ENCODE measurements at regions not wholly inside any gene's neighbourhood (a gene's known extent, or its start where the extent isn't known, plus 50 kb on each side); places are given as distances from the start of the nearest gene placed in this dataset.
A peak's percentile ranks its signal among the peaks of the same experiment; 100 is the strongest.

DNA sequence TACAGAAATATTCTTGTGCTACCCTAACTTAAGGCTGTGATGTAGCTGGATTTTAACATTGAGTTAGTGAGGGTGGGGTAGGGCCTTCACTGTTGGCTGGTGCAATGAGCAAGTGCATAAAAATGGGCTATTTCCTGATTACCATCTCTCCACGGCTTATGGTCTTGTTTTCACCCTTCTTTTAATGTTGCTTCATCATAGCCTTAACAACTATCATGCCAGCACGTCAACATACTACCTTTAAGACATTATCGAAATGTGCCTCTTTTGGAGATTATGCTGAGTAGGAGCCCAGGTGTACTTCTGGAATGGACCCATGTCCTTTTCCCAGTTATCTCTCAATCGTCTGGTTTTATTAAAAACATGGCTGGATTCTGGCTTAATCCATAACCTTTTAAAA, 350.9 kb upstream of the ACTBL2 start:
- H3K4me1 ChIP-seq = peaks cover 36% of the 10 kb centered on the region
- H3K9me3 ChIP-seq (replicated peaks) = 0 out of 2 replicates have a peak, but pooled peaks cover 5% of the 10 kb centered on the region
- no peak overlapping the region for H3K27ac ChIP-seq
- no peaks in the 10 kb centered on the region for H3K36me3 ChIP-seq
- H3K27me3 ChIP-seq = no peaks in the 10 kb centered on the region
- no peak for DNase-seq
- H3K4me3 ChIP-seq = no peak overlapping the region

DNA sequence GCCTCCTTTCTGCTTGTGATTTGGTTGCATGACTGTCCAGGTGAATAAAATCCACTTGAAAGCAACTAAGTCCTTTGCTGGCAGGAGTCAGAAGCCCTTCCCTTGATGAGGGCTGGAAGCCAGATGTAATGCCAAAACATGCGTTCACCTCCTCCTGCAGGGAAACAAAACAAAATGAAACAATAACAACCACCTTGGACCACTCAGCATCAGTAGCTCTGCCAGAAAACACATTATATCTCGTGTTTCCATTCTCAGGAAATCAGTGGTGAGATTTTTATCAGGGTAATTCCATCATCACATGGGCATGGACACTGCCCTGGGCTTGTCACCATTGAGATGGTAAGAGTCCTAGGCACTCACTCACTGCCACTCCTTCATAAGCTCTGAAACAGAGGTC, 350.3 kb upstream of the ACTBL2 start:
- Histone ChIP-seq H3K27ac (no peak overlapping the region), H3K27me3 (no peaks in the 10 kb centered on the region), H3K4me1 (peaks cover 29% of the 10 kb centered on the region), H3K36me3 (no peaks in the 10 kb centered on the region), H3K9me3 (replicated peaks) (0 out of 2 replicates have a peak, but pooled peaks cover 5% of the 10 kb centered on the region), H3K4me3 (no peak overlapping the region)
- no peak for DNase-seq

DNA sequence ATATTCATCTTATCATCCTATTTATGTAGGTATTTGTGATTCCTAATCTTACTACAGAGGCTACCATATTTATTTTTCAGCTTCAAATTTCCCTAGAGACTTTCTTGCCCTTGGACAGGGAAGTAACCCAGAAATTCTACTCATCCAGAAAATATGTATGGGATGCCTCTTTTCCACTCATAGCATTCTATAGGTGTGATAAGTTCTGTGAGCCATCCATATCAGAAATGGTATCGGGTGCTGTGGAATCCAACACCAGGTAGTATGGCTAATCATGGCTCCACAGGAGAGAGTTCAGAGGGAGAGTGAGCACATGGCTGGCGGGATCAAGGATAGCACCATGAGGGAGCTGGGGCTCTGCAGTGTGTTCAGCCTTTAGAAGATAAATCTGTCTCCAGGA, 349.3 kb upstream of the ACTBL2 start:
- no peak overlapping the region for H3K4me3 ChIP-seq
- peaks cover 20% of the 10 kb centered on the region for H3K4me1 ChIP-seq
- no peaks in the 10 kb centered on the region for H3K36me3 ChIP-seq
- H3K27me3 ChIP-seq = no peaks in the 10 kb centered on the region
- no peak overlapping the region for H3K27ac ChIP-seq
- no peak for DNase-seq
- 0 out of 2 replicates have a peak, but pooled peaks cover 5% of the 10 kb centered on the region for H3K9me3 ChIP-seq (replicated peaks)

DNA sequence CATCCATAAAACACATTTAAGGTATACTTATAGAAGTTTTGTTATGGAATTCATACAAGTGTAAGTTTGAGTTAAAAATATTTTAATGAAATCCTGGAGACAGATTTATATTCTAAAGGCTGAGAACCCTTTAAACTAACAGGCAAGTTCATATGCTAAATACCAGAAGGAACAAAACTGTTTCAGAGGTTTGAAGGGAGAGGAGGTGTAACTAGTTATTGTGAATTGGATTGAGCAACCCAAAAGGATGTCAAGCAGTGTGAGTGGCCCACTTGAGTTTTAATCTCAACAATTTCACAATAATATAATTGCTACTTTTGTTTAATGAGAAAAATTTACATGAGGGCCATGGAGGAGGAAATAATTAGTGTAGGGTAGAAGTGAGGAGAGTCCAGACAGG, 348.5 kb upstream of the ACTBL2 start:
- no peak overlapping the region for H3K27ac ChIP-seq
- H3K4me1 ChIP-seq = peaks cover 17% of the 10 kb centered on the region
- no peak overlapping the region for H3K4me3 ChIP-seq
- 0 out of 2 replicates have a peak, but pooled peaks cover 5% of the 10 kb centered on the region for H3K9me3 ChIP-seq (replicated peaks)
- H3K27me3 ChIP-seq = no peaks in the 10 kb centered on the region
- no peak for DNase-seq
- no peaks in the 10 kb centered on the region for H3K36me3 ChIP-seq

- H3K27me3 ChIP-seq = no peaks in the 10 kb centered on the region
- DNase-seq = no peak
Measured at GRCh38 chr5:57828221-57828620, 345.6 kb upstream of the ACTBL2 start.

GRCh38 chr5:57825031-57825686, 342.5 kb upstream of the ACTBL2 start:
- Histone ChIP-seq H3K27me3 (no peaks in the 10 kb centered on the region), H3K27ac (peak overlapping the region; percentile 59), H3K4me1 (peaks cover 17% of the 10 kb centered on the region), H3K4me3 (no peak overlapping the region), H3K36me3 (no peaks in the 10 kb centered on the region; the same call in 1 of the 2 replicates), H3K9me3 (replicated peaks) (peaks cover 8% of the 10 kb centered on the region; the same call in 1 of the 2 replicates)
- peak; percentile 59 to 68 for DNase-seq

More at GRCh38 chr5:57828221-57828620, 345.6 kb upstream of the ACTBL2 start:
- Histone ChIP-seq H3K9me3 (replicated peaks) (0 out of 2 replicates have a peak, but pooled peaks cover 5% of the 10 kb centered on the region), H3K4me3 (no peak overlapping the region), H3K27ac (no peak overlapping the region), H3K36me3 (no peaks in the 10 kb centered on the region), H3K4me1 (peaks cover 20% of the 10 kb centered on the region)

DNA sequence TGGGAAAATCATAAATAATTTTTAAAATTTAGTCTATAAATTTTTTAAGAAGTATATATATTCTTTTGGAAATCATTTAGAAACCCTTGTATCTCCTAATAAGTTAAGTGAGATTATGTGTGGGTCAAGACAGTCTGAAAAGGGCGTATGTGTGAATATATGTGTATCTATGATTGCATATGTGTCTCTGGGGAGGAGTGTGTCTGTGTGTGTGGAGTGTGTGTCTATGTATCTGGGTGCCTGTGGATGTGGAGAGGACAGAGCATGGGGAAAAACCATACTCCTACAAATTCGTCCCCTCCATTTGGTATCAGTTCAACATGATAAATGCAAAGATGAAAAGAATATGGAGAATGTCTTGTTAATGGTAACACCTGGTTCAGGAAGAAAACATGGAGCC, 342.0 kb upstream of the ACTBL2 start:
- Histone ChIP-seq H3K36me3 (no peaks in the 10 kb centered on the region; the same call in 1 of the 2 replicates), H3K27me3 (no peaks in the 10 kb centered on the region), H3K9me3 (replicated peaks) (peaks cover 3% of the 10 kb centered on the region; the same call in 1 of the 2 replicates), H3K4me3 (no peak overlapping the region), H3K4me1 (peaks cover 17% of the 10 kb centered on the region), H3K27ac (peak overlapping the region; percentile 59)
- DNase-seq = no peak

DNA sequence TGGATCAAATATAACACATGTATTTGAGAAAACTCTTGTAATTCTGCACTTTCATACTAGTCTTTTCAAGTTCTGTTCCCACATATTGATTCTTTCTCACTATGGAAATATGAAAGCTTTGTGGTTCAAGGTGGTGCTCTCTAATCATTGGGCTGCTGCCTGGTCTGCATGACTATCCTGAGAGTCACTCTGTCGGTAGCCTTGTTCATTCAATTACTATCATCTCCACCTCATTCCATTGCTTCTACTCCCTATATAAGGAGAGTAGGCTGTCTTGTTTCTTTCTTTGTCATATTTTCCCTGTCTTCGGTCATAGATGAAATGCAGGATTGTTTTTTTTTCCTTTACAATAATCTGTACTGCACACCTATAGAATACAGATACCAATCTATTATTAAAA, 341.4 kb upstream of the ACTBL2 start:
- Histone ChIP-seq H3K4me1 (peaks cover 17% of the 10 kb centered on the region), H3K27ac (peak overlapping the region; percentile 59; the same call in 1 of the 2 replicates), H3K4me3 (no peak overlapping the region), H3K27me3 (no peaks in the 10 kb centered on the region), H3K36me3 (no peaks in the 10 kb centered on the region; the same call in 1 of the 2 replicates), H3K9me3 (replicated peaks) (peaks cover 2% of the 10 kb centered on the region; the same call in 1 of the 2 replicates)
- no peak for DNase-seq

DNA sequence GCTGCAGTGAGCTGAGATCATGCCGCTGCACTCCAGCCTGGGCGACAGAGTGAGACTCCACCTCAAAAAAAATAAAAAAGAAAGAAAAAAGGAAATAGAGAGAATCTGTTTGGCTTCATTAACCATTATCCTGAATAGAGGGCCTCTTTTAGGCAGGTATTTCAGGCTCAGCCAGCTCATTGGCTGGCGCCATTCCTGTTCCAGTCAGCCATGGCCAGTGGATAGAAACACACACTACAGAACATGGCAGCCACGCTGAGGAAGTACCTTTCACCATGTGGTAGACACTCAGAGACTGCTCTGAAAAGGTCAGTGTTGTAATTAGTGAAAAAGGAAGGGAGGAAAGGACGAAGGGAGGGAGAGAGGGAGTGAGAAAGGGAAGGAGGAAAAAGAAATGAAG, 340.0 kb upstream of the ACTBL2 start:
- Histone ChIP-seq H3K4me3 (no peak overlapping the region), H3K27me3 (no peaks in the 10 kb centered on the region), H3K36me3 (no peaks in the 10 kb centered on the region; the same call in 1 of the 2 replicates), H3K4me1 (peaks cover 17% of the 10 kb centered on the region), H3K27ac (no peak overlapping the region), H3K9me3 (replicated peaks) (peaks cover 2% of the 10 kb centered on the region; the same call in 1 of the 2 replicates)
- DNase-seq = no peak

DNA sequence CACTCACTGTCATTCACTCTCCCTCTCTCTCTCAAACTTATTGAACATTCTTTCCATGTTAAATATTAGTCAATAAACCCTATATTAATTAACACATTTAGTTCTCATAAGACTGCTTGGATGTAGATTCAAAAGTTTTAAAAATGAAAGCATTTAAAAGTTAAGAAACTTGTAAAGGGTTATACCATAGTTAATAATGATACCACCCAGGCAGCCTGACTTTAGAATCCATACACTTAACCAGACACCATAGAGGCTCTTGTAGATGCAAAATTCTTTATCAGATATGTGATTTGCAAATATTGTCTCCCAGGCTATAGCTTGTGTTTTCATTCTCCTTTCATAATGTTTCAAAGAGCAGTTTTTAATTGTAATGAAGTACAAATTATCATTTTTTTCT, 335.8 kb upstream of the ACTBL2 start:
- Histone ChIP-seq H3K27ac (no peak overlapping the region), H3K9me3 (replicated peaks) (peaks cover 2% of the 10 kb centered on the region; the same call in 1 of the 2 replicates)

DNA sequence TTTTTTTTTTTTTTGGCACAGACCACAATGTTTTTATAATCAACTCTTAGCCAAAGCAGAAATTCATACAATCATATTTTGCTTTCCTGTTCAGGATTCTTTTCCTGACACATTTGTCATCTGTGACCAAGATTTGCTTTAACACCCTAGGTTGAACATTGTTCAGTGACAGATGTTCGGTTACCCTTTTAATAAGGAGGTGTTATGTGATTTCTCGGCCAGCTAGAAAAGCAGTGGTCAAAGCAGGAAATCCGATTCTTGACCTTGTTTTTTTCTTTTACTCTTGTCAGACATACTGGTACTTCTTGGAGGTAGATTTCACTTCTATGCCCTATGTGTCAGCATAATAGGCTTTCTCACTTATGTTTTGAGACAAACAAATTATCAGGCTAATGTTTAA, 335.3 kb upstream of the ACTBL2 start:
- DNase-seq = no peak
- H3K9me3 ChIP-seq (replicated peaks) = peaks cover 2% of the 10 kb centered on the region; the same call in 1 of the 2 replicates
- no peak overlapping the region for H3K27ac ChIP-seq
- no peaks in the 10 kb centered on the region; the same call in 1 of the 2 replicates for H3K4me1 ChIP-seq
- no peaks in the 10 kb centered on the region for H3K27me3 ChIP-seq
- no peaks in the 10 kb centered on the region; the same call in 1 of the 2 replicates for H3K36me3 ChIP-seq
- H3K4me3 ChIP-seq = no peak overlapping the region

More for the DNA sequence above, 335.8 kb upstream of the ACTBL2 start:
- no peak for DNase-seq
- Histone ChIP-seq H3K4me1 (no peaks in the 10 kb centered on the region; the same call in 1 of the 2 replicates), H3K4me3 (no peak overlapping the region), H3K36me3 (no peaks in the 10 kb centered on the region; the same call in 1 of the 2 replicates), H3K27me3 (no peaks in the 10 kb centered on the region)

DNA sequence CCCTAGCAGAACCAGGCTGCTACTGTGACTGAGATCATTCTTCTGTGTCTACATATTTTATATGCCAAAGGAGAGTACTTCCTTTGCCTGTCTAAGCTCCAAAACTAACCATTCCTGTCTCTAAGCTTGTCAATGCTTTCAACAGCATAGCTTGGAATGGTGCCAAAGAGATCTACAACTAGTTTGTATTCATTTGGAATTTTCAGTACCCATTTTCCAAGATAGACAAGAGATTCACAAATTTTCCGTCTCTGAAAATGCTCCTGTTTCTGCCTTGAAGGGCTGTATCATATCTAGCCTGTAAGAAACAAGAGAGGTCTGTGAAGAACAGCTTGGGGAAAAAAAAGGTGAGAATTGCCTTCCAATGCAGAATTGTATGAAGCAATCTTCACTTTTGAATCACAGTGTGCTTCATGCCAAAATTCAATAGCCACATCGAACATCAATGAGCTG, 334.4 kb upstream of the ACTBL2 start:
- DNase-seq = no peak

GRCh38 chr5:57816108-57816507, 333.5 kb upstream of the ACTBL2 start:
- Histone ChIP-seq H3K4me3 (no peak overlapping the region), H3K4me1 (no peaks in the 10 kb centered on the region; the same call in 1 of the 2 replicates), H3K27me3 (no peaks in the 10 kb centered on the region), H3K27ac (no peak overlapping the region), H3K9me3 (replicated peaks) (no peaks in the 10 kb centered on the region; the same call in 1 of the 2 replicates), H3K36me3 (no peaks in the 10 kb centered on the region; the same call in 1 of the 2 replicates)
- DNase-seq = no peak

More for the DNA sequence above, 334.4 kb upstream of the ACTBL2 start:
- H3K9me3 ChIP-seq (replicated peaks) = peaks cover 2% of the 10 kb centered on the region; the same call in 1 of the 2 replicates
- no peak overlapping the region for H3K27ac ChIP-seq
- no peaks in the 10 kb centered on the region for H3K27me3 ChIP-seq
- no peaks in the 10 kb centered on the region; the same call in 1 of the 2 replicates for H3K36me3 ChIP-seq
- H3K4me3 ChIP-seq = no peak overlapping the region
- H3K4me1 ChIP-seq = no peaks in the 10 kb centered on the region; the same call in 1 of the 2 replicates

GRCh38 chr5:57805732-57806131, 323.1 kb upstream of the ACTBL2 start:
- DNase-seq = no peak
- Histone ChIP-seq H3K27ac (no peak overlapping the region), H3K27me3 (no peaks in the 10 kb centered on the region), H3K4me1 (no peaks in the 10 kb centered on the region), H3K4me3 (no peak overlapping the region), H3K9me3 (replicated peaks) (0 out of 2 replicates have a peak, but pooled peaks cover 3% of the 10 kb centered on the region), H3K36me3 (no peaks in the 10 kb centered on the region)

- H3K4me3 ChIP-seq = no peak overlapping the region
- no peaks in the 10 kb centered on the region for H3K27me3 ChIP-seq
- H3K4me1 ChIP-seq = no peaks in the 10 kb centered on the region
- H3K27ac ChIP-seq = no peak overlapping the region
- H3K9me3 ChIP-seq (replicated peaks) = 0 out of 2 replicates have a peak, but pooled peaks cover 3% of the 10 kb centered on the region
- no peaks in the 10 kb centered on the region for H3K36me3 ChIP-seq
- no peak for DNase-seq
Measured at GRCh38 chr5:57805170-57805569, 322.6 kb upstream of the ACTBL2 start.
